ENCODE measurements at regions not wholly inside any gene's neighbourhood (a gene's known extent, or its start where the extent isn't known, plus 50 kb on each side); places are given as distances from the start of the nearest gene placed in this dataset.

DNA sequence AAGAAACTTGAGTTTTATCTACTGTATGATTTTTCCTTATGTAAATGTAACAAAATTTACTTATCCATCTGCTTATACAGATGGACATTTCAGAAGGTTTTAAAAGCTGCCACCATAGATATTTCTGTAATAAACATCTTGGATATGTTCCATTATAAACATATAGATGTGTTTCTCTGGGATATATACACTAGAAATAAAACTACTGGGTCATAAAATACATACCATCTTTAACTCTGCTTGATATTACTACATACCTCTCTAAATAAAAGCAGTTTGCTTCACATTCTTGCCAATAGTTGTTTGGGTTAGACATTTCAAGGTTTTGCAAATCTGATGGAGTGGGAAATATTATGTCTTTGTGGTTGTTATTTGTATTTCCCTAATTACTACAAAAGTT is 220.6 kb downstream of the FBXO8 start:
- no peak overlapping the region for H3T11ph ChIP-seq (ENCODE audit: low read length)
- no peaks in the 10 kb centered on the region for H3K23me2 ChIP-seq (ENCODE audit: insufficient read length, low read depth, low read length, poor library complexity, severe bottlenecking)
- no peak overlapping the region for H3K23ac ChIP-seq (ENCODE audit: insufficient read length, low read depth, low read length)
- no peak for DNase-seq
- H3K27ac ChIP-seq (ENCODE audit: insufficient read length, low read depth, low read length): no peak overlapping the region
- Mint-ChIP-seq H3K27ac (no peak overlapping the region), H3K9me3 (no peaks in the 10 kb centered on the region; a peak in 2 of 5 replicates), H3K27me3 (ENCODE audit: low read depth) (peaks cover 4% of the 10 kb centered on the region), H3K4me1 (peaks cover 4% of the 10 kb centered on the region in 2 experiments; a peak in 1 of 4 replicates), H3K36me3 (ENCODE audit: insufficient read depth in 1 of 3, low read depth in 3 of 3) (no peaks in the 10 kb centered on the region; a peak in 2 of 7 replicates), H3K4me3 (no peak overlapping the region)
- no peaks in the 10 kb centered on the region for H3K27me3 ChIP-seq (ENCODE audit: insufficient read depth, low read length)
- no peaks in the 10 kb centered on the region for H3K4me1 ChIP-seq (ENCODE audit: insufficient read depth, low read length)
- H3K4ac ChIP-seq (ENCODE audit: low read depth, low read length): no peak overlapping the region
- no peak overlapping the region for H4K91ac ChIP-seq (ENCODE audit: insufficient read length, low read depth, low read length)
- no peak overlapping the region for H2AFZ ChIP-seq (ENCODE audit: low read length)
- no peak overlapping the region for H2AK5ac ChIP-seq (ENCODE audit: insufficient read length, low read length)
- H2BK20ac ChIP-seq (ENCODE audit: low read depth, low read length, poor library complexity, severe bottlenecking): no peak overlapping the region
- no peak overlapping the region for H4K5ac ChIP-seq (ENCODE audit: insufficient read length, low read depth, low read length)
- H2BK120ac ChIP-seq (ENCODE audit: low read depth, low read length, poor library complexity, severe bottlenecking): no peak overlapping the region
- H3K9ac ChIP-seq (ENCODE audit: extremely low read depth, insufficient read length, low read length): no peak overlapping the region
- H3K79me2 ChIP-seq (ENCODE audit: insufficient read depth, low read length): no peaks in the 10 kb centered on the region
- H4K20me1 ChIP-seq (ENCODE audit: control insufficient read depth, insufficient read depth, insufficient read length): no peaks in the 10 kb centered on the region
- no peak for TF ChIP-seq CTCF (conservative IDR thresholded peaks at IDR 0.05)
- H2BK15ac ChIP-seq (ENCODE audit: low read depth, low read length): no peak overlapping the region
- H3K4me2 ChIP-seq (ENCODE audit: insufficient read depth, insufficient read length, low read length): no peak overlapping the region
- no peak overlapping the region for H2BK5ac ChIP-seq (ENCODE audit: insufficient read length, low read length)
- H3K56ac ChIP-seq (ENCODE audit: insufficient read length, low read depth, low read length): no peak overlapping the region
- no peak overlapping the region for H2BK12ac ChIP-seq (ENCODE audit: insufficient read length, low read depth, low read length)
- no peak overlapping the region for H3K14ac ChIP-seq (ENCODE audit: insufficient read depth, low read length)
- H3K9me3 ChIP-seq (ENCODE audit: control insufficient read depth, low read depth, low read length): no peaks in the 10 kb centered on the region
- H3K79me1 ChIP-seq (ENCODE audit: insufficient read depth, low read depth, low read length, poor library complexity, severe bottlenecking): no peaks in the 10 kb centered on the region
- H3K18ac ChIP-seq (ENCODE audit: insufficient read length, low read depth, low read length): no peak overlapping the region
- H4K8ac ChIP-seq (replicated peaks; ENCODE audit: insufficient read length, low read depth, low read length): no peak overlapping the region
